AG04449 (cell line): ENCODE measurements at regions not wholly inside any gene's neighbourhood (a gene's known extent, or its start where the extent isn't known, plus 50 kb on each side); places are given as distances from the start of the nearest gene placed in this dataset.

Experiments used
- CTCF ChIA-PET: fragments of 350-600 bp; formaldehyde crosslinking; extraction: SDS; loops from one replicate; lab custom pipeline; 2021; ENCODE audit warnings: antibody characterized with exemption; lab: Yijun Ruan, JAX
- POLR2A ChIA-PET: fragments of 400-600, 350-600 bp; formaldehyde crosslinking; extraction: SDS; loops from one replicate; lab custom pipeline; 2020; ENCODE audit warnings: antibody characterized with exemption, inconsistent platforms; lab: Yijun Ruan, JAX
- DNase-seq: peaks from one replicate; pipeline ENCODE4 v3.0.0-alpha.2; 2010; ENCODE audit warnings: low read depth, low spot score
- H3K4me3 ChIP-seq: 2 replicates; pipeline ENCODE4 v1.5.1; 2011; ENCODE audit warnings: low read depth, mild to moderate bottlenecking, control low read depth, low read length
- CTCF ChIP-seq: IDR thresholded peaks from one replicate; pipeline ENCODE4 v1.5.1; 2011; ENCODE audit warnings: mild to moderate bottlenecking, moderate library complexity, low read length, control low read depth, inconsistent platforms; ENCODE audit not compliant: insufficient read depth; ENCODE audit errors: missing control alignments

- TF ChIP-seq CTCF = no peak
- no peak for DNase-seq
- no peak overlapping the region for H3K4me3 ChIP-seq
- POLR2A ChIA-PET = no interaction called here
- CTCF ChIA-PET = no interaction called here
Observed at GRCh38 chr5:89595056-89595455, 712.1 kb upstream of the MEF2C start.

GRCh38 chr5:89584339-89584956 lies 701.5 kb upstream of the MEF2C start:
- POLR2A ChIA-PET = no interaction called here
- DNase-seq = peak; percentile 62
- no peak overlapping the region for H3K4me3 ChIP-seq
- CTCF ChIA-PET = no interaction called here
- no peak for TF ChIP-seq CTCF

- no peak for DNase-seq
- CTCF ChIA-PET = no interaction called here
- H3K4me3 ChIP-seq = no peak overlapping the region
- POLR2A ChIA-PET = no interaction called here
- no peak for TF ChIP-seq CTCF
Observed at GRCh38 chr5:89583534-89583933, 700.5 kb upstream of the MEF2C start.

GRCh38 chr5:89582768-89583339 lies 699.9 kb upstream of the MEF2C start:
- TF ChIP-seq CTCF = no peak
- no peak for DNase-seq
- POLR2A ChIA-PET = no interaction called here
- CTCF ChIA-PET = no interaction called here
- no peak overlapping the region for H3K4me3 ChIP-seq

GRCh38 chr5:89580976-89581375 lies 698.0 kb upstream of the MEF2C start:
- TF ChIP-seq CTCF = no peak
- H3K4me3 ChIP-seq = no peak overlapping the region
- POLR2A ChIA-PET = no interaction called here
- DNase-seq = no peak
- CTCF ChIA-PET = no interaction called here

- DNase-seq = no peak
- TF ChIP-seq CTCF = no peak
- ChIA-PET POLR2A (no interaction called here), CTCF (no interaction called here)
- no peak overlapping the region for H3K4me3 ChIP-seq
Observed at GRCh38 chr5:89575319-89575718, 692.3 kb upstream of the MEF2C start.
